GM12892 (cell line): ENCODE measurements at regions not wholly inside any gene's neighbourhood (a gene's known extent, or its start where the extent isn't known, plus 50 kb on each side); places are given as distances from the start of the nearest gene placed in this dataset.

Experiments
- POLR2A ChIP-seq: IDR thresholded peaks from 2 replicates; pipeline ENCODE4 v1.6.1; 2011; ENCODE audit warnings: low read depth, low read length, control low read depth
- POLR2AphosphoS5 ChIP-seq: IDR thresholded peaks from 2 replicates; pipeline ENCODE4 v1.6.1; 2011; ENCODE audit warnings: low read depth, low read length, control low read depth

DNA sequence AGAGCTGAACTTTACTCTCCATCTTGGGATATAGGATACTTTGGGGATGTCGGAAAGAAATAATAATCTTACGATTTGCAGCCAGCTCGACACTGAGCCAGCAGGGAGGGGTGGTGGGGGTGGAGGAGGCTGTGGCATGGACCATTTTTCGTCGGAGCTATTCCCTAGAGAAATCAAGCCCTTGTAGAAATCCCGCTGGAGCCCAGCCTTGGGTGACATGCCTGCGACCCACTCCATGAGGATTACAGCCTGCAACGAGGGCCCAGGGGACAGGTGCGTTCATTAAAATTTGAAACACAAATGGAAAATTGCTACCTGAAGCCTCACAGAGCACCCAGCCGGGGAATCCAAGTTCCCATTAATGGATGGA is 82.8 kb upstream of the GSE1 start:
- no peak for TF ChIP-seq POLR2A
- no peak for TF ChIP-seq POLR2AphosphoS5
